ENCODE measurements at regions not wholly inside any gene's neighbourhood (a gene's known extent, or its start where the extent isn't known, plus 50 kb on each side); places are given as distances from the start of the nearest gene placed in this dataset.
"Not testable (repeated sequence)": the region's sequence is repeated elsewhere in the genome, so short reads cannot be mapped to it uniquely, and the experiment has no call there.

GRCh38 chr18:34354351-34354750 is 129.6 kb upstream of the NOL4 start:
- DNase-seq: no peak

GRCh38 chr18:34357944-34358580 is 133.3 kb upstream of the NOL4 start:
- no peak for DNase-seq

GRCh38 chr18:34358923-34359322 is 134.2 kb upstream of the NOL4 start:
- DNase-seq: no peak

- DNase-seq: no peak
Observed at GRCh38 chr18:34364699-34365098, 140.0 kb upstream of the NOL4 start.

GRCh38 chr18:34370704-34371395 is 146.1 kb upstream of the NOL4 start:
- DNase-seq: no peak

GRCh38 chr18:34380326-34380725 is 155.6 kb upstream of the NOL4 start:
- no peak for DNase-seq

GRCh38 chr18:34385311-34385710 is 160.6 kb upstream of the NOL4 start:
- no peak for DNase-seq

GRCh38 chr18:34386803-34387202 is 162.1 kb upstream of the NOL4 start:
- no peak for DNase-seq

GRCh38 chr18:34397286-34397896 is 172.7 kb upstream of the NOL4 start:
- DNase-seq: peak; percentile 3

- DNase-seq: no peak
Observed at GRCh38 chr18:34399892-34400291, 175.2 kb upstream of the NOL4 start.

- no peak for DNase-seq
Observed at GRCh38 chr18:34400834-34401233, 176.1 kb upstream of the NOL4 start.

GRCh38 chr18:34401775-34402174 is 177.1 kb upstream of the NOL4 start:
- no peak for DNase-seq

GRCh38 chr18:34407471-34407870 is 182.8 kb upstream of the NOL4 start:
- not testable (repeated sequence) for DNase-seq

GRCh38 chr18:34411952-34412351 is 187.2 kb upstream of the NOL4 start:
- no peak for DNase-seq

- no peak for DNase-seq
Observed at GRCh38 chr18:34431042-34431441, 206.3 kb upstream of the NOL4 start.

- no peak for DNase-seq
Observed at GRCh38 chr18:34444622-34445021, 219.9 kb upstream of the NOL4 start.

- DNase-seq: no peak
Observed at GRCh38 chr18:34448662-34449061, 223.9 kb upstream of the NOL4 start.

- no peak for DNase-seq
Observed at GRCh38 chr18:34457761-34458160, 233.0 kb upstream of the NOL4 start.

- DNase-seq: no peak
Observed at GRCh38 chr18:34458410-34458977, 233.8 kb upstream of the NOL4 start.

GRCh38 chr18:34461266-34461665 is 236.6 kb upstream of the NOL4 start:
- DNase-seq: no peak

- no peak for DNase-seq
Observed at GRCh38 chr18:34467058-34467457, 242.3 kb upstream of the NOL4 start.

GRCh38 chr18:34480162-34480700 is 229.9 kb upstream of the DTNA start:
- DNase-seq: no peak

- no peak for DNase-seq
Observed at GRCh38 chr18:34482204-34482603, 227.9 kb upstream of the DTNA start.

GRCh38 chr18:34483198-34483597 is 226.9 kb upstream of the DTNA start:
- no peak for DNase-seq

Measured in DMS79 (cell line).